ENCODE measurements at regions not wholly inside any gene's neighbourhood (a gene's known extent, or its start where the extent isn't known, plus 50 kb on each side); places are given as distances from the start of the nearest gene placed in this dataset.

DNA sequence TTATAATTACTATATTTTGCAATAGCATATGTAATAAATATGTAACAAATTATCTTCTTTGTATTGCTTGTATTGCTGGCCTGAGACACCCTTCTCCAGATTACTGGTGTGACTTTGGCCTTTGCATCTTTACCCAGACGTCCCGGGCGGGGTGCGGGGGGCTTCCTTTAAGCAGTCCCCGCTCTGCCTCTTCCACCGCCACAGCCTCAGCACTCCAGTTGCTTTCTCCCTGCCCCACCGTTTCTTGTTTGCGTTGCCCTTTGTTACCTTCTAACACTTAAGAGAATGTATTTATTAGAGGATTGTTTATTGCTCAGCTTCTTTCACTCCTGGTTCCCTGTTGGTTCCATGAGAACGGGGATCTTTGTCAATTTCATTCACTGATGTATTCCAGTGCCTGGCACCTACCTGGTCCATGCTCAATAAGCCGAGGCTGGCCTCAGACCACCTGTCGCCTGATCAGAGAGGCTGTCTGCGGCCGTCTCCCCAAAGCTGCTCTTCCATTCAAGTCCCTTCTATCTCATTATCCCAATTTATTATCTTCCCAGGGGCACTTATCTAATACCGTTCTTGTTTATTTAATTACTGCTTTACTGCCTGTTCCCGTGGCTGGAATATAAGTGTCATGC, 100.5 kb upstream of the RFLNA start:
- Histone ChIP-seq H3K27me3 (ENCODE audit: insufficient read depth, low read depth, low read length) (no peaks in the 10 kb centered on the region), H3K9ac (ENCODE audit: low read length) (no peak overlapping the region)
- TF ChIP-seq TAF1 (IDR thresholded peaks at IDR 0.05; ENCODE audit: low read depth) (no peak), REST (IDR thresholded peaks at IDR 0.05; ENCODE audit: borderline replicate concordance) (no peak), EP300 (conservative IDR thresholded peaks at IDR 0.05; ENCODE audit: poor library complexity, severe bottlenecking) (no peak), MXI1 (conservative IDR thresholded peaks at IDR 0.05; ENCODE audit: poor library complexity, severe bottlenecking) (no peak), RAD21 (conservative IDR thresholded peaks at IDR 0.05) (no peak), SMC3 (conservative IDR thresholded peaks at IDR 0.05; ENCODE audit: poor library complexity) (no peak), EZH2 (IDR thresholded peaks at IDR 0.05; ENCODE audit: borderline replicate concordance, insufficient read depth, low read length, poor library complexity, severe bottlenecking) (no peak), POLR2AphosphoS5 (IDR thresholded peaks at IDR 0.05) (no peak)
- TF ChIP-seq, protein P1, sequence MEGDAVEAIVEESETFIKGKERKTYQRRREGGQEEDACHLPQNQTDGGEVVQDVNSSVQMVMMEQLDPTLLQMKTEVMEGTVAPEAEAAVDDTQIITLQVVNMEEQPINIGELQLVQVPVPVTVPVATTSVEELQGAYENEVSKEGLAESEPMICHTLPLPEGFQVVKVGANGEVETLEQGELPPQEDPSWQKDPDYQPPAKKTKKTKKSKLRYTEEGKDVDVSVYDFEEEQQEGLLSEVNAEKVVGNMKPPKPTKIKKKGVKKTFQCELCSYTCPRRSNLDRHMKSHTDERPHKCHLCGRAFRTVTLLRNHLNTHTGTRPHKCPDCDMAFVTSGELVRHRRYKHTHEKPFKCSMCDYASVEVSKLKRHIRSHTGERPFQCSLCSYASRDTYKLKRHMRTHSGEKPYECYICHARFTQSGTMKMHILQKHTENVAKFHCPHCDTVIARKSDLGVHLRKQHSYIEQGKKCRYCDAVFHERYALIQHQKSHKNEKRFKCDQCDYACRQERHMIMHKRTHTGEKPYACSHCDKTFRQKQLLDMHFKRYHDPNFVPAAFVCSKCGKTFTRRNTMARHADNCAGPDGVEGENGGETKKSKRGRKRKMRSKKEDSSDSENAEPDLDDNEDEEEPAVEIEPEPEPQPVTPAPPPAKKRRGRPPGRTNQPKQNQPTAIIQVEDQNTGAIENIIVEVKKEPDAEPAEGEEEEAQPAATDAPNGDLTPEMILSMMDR (IDR thresholded peaks at IDR 0.05; ENCODE audit: poor library complexity, severe bottlenecking): no peak

GRCh38 chr12:124194893-124195566, 99.9 kb upstream of the RFLNA start:
- Histone ChIP-seq H3K27me3 (ENCODE audit: insufficient read depth, low read depth, low read length) (no peaks in the 10 kb centered on the region), H4K20me1 (ENCODE audit: insufficient read depth) (no peaks in the 10 kb centered on the region), H3K36me3 (ENCODE audit: insufficient read depth, low read length) (no peaks in the 10 kb centered on the region), H3K9ac (ENCODE audit: low read length) (no peak overlapping the region), H3F3A (ENCODE audit: insufficient read depth, low read length, poor library complexity, severe bottlenecking) (no peaks in the 10 kb centered on the region), H3K79me2 (replicated peaks; ENCODE audit: insufficient read depth, low read length) (no peaks in the 10 kb centered on the region), H3K4me2 (ENCODE audit: low read length) (no peak overlapping the region), H3K4me3 (ENCODE audit: low read length) (no peak overlapping the region), H2AFZ (ENCODE audit: low read depth, low read length) (no peak overlapping the region), H3K9me2 (ENCODE audit: insufficient read depth, low read length) (no peaks in the 10 kb centered on the region), H3K27ac (ENCODE audit: low read length) (no peak overlapping the region), H3K9me3 (ENCODE audit: low read length) (peaks cover 2% of the 10 kb centered on the region)
- TF ChIP-seq EP300 (conservative IDR thresholded peaks at IDR 0.05; ENCODE audit: poor library complexity, severe bottlenecking) (no peak), MXI1 (conservative IDR thresholded peaks at IDR 0.05; ENCODE audit: poor library complexity, severe bottlenecking) (no peak)

More for the DNA sequence above, 100.5 kb upstream of the RFLNA start:
- Histone ChIP-seq H2AFZ (ENCODE audit: low read depth, low read length) (no peak overlapping the region), H3K4me2 (ENCODE audit: low read length) (no peak overlapping the region), H3K9me3 (ENCODE audit: low read length) (peaks cover 2% of the 10 kb centered on the region), H4K20me1 (ENCODE audit: insufficient read depth) (no peaks in the 10 kb centered on the region), H3K79me2 (replicated peaks; ENCODE audit: insufficient read depth, low read length) (no peaks in the 10 kb centered on the region), H3K9me2 (ENCODE audit: insufficient read depth, low read length) (no peaks in the 10 kb centered on the region), H3K27ac (ENCODE audit: low read length) (no peak overlapping the region), H3K36me3 (ENCODE audit: insufficient read depth, low read length) (no peaks in the 10 kb centered on the region), H3F3A (ENCODE audit: insufficient read depth, low read length, poor library complexity, severe bottlenecking) (no peaks in the 10 kb centered on the region), H3K4me3 (ENCODE audit: low read length) (no peak overlapping the region)

Data from neural cell (in vitro differentiated cells).